DMS114 treated with DMSO at 0.1 percent for 48 hours (cell line): ENCODE measurements at regions not wholly inside any gene's neighbourhood (a gene's known extent, or its start where the extent isn't known, plus 50 kb on each side); places are given as distances from the start of the nearest gene placed in this dataset.

Source experiments
- DNase-seq: peaks from one replicate; lab custom pipeline; 2025; ENCODE audit not compliant: unreplicated experiment; lab: John Stamatoyannopoulos, UW

GRCh38 chr18:51578406-51578980 is 381.0 kb upstream of the MEX3C start:
- DNase-seq: no peak

GRCh38 chr18:51580580-51580979 is 383.1 kb upstream of the MEX3C start:
- DNase-seq: no peak

- DNase-seq: no peak
Measured at GRCh38 chr18:51582551-51582950, 385.1 kb upstream of the MEX3C start.

- no peak for DNase-seq
Measured at GRCh38 chr18:51588616-51589015, 391.1 kb upstream of the MEX3C start.

GRCh38 chr18:51593931-51594330 is 396.4 kb upstream of the MEX3C start:
- DNase-seq: no peak

GRCh38 chr18:51603111-51603510 is 405.6 kb upstream of the MEX3C start:
- DNase-seq: no peak

GRCh38 chr18:51603551-51603950 is 406.1 kb upstream of the MEX3C start:
- no peak for DNase-seq

- no peak for DNase-seq
Measured at GRCh38 chr18:51610481-51610880, 413.0 kb upstream of the MEX3C start.

GRCh38 chr18:51611326-51611725 is 413.8 kb upstream of the MEX3C start:
- DNase-seq: no peak

- no peak for DNase-seq
Measured at GRCh38 chr18:51614033-51614432, 416.6 kb upstream of the MEX3C start.

GRCh38 chr18:51614967-51615571 is 417.6 kb upstream of the MEX3C start:
- DNase-seq: no peak

GRCh38 chr18:51617167-51617566 is 419.7 kb upstream of the MEX3C start:
- no peak for DNase-seq

- no peak for DNase-seq
Measured at GRCh38 chr18:51617572-51618260, 420.2 kb upstream of the MEX3C start.

- no peak for DNase-seq
Measured at GRCh38 chr18:51619283-51619682, 421.8 kb upstream of the MEX3C start.

GRCh38 chr18:51621113-51621863 is 423.8 kb upstream of the MEX3C start:
- DNase-seq: peak; percentile 2

GRCh38 chr18:51621864-51622160 is 424.3 kb upstream of the MEX3C start:
- no peak for DNase-seq

GRCh38 chr18:51622702-51623101 is 425.2 kb upstream of the MEX3C start:
- DNase-seq: no peak

- DNase-seq: no peak
Measured at GRCh38 chr18:51623653-51624052, 426.2 kb upstream of the MEX3C start.

GRCh38 chr18:51630706-51631105 is 433.2 kb upstream of the MEX3C start:
- DNase-seq: no peak

GRCh38 chr18:51637881-51638280 is 440.4 kb upstream of the MEX3C start:
- DNase-seq: no peak

- DNase-seq: no peak
Measured at GRCh38 chr18:51639541-51639940, 442.1 kb upstream of the MEX3C start.

GRCh38 chr18:51643483-51643882 is 446.0 kb upstream of the MEX3C start:
- no peak for DNase-seq
